H9 (cell line): ENCODE measurements at regions not wholly inside any gene's neighbourhood (a gene's known extent, or its start where the extent isn't known, plus 50 kb on each side); places are given as distances from the start of the nearest gene placed in this dataset.

ENCODE experiments used
- DNase-seq: peaks from one replicate; pipeline ENCODE4 v3.0.0-alpha.2; 2017
- H2AFZ ChIP-seq: one replicate; pipeline ENCODE4 v1.6.1; 2013; ENCODE audit warnings: mild to moderate bottlenecking, low read length, control low read depth, moderate library complexity
- H2AK5ac ChIP-seq: 2 replicates; pipeline ENCODE4 v1.6.1; 2013; ENCODE audit warnings: low read length, control low read depth, mixed read lengths; ENCODE audit not compliant: insufficient read length
- H2BK120ac ChIP-seq: one replicate; pipeline ENCODE4 v1.6.1; 2013; ENCODE audit warnings: low read depth, mild to moderate bottlenecking, low read length, control low read depth, inconsistent platforms; ENCODE audit not compliant: poor library complexity, severe bottlenecking
- H2BK12ac ChIP-seq: 2 replicates; pipeline ENCODE4 v1.6.1; 2013; ENCODE audit warnings: low read length, control low read depth, mixed read lengths, low read depth; ENCODE audit not compliant: insufficient read length
- H2BK15ac ChIP-seq: 2 replicates; pipeline ENCODE4 v1.6.1; 2013; ENCODE audit warnings: low read depth, low read length, control low read depth
- H2BK20ac ChIP-seq: one replicate; pipeline ENCODE4 v1.6.1; 2013; ENCODE audit warnings: low read depth, mild to moderate bottlenecking, low read length, control low read depth, inconsistent platforms; ENCODE audit not compliant: poor library complexity, severe bottlenecking
- H2BK5ac ChIP-seq: 2 replicates; pipeline ENCODE4 v1.6.1; 2013; ENCODE audit warnings: low read length, control low read depth, mixed read lengths; ENCODE audit not compliant: insufficient read length
- H3K14ac ChIP-seq: 2 replicates; pipeline ENCODE4 v1.6.1; 2013; ENCODE audit warnings: low read length, control low read depth; ENCODE audit not compliant: insufficient read depth
- H3K18ac ChIP-seq: 2 replicates; pipeline ENCODE4 v1.6.1; 2013; ENCODE audit warnings: low read depth, mild to moderate bottlenecking, mixed read lengths, low read length, control low read depth; ENCODE audit not compliant: insufficient read length
- H3K23ac ChIP-seq: 2 replicates; pipeline ENCODE4 v1.6.1; 2013; ENCODE audit warnings: low read length, control low read depth, mixed read lengths, low read depth; ENCODE audit not compliant: insufficient read length
- H3K23me2 ChIP-seq: 2 replicates; pipeline ENCODE4 v1.6.1; 2013; ENCODE audit warnings: low read depth, mild to moderate bottlenecking, mixed read lengths, low read length, control low read depth; ENCODE audit not compliant: insufficient read length, poor library complexity, severe bottlenecking
- H3K27ac ChIP-seq: 2 replicates; pipeline ENCODE4 v1.5.1; 2013; ENCODE audit warnings: low read length, control low read depth, mixed read lengths, low read depth; ENCODE audit not compliant: insufficient read length
- H3K27me3 ChIP-seq: 2 replicates; pipeline ENCODE4 v1.6.1; 2013; ENCODE audit warnings: low read length, control low read depth, inconsistent platforms; ENCODE audit not compliant: insufficient read depth
- H3K4ac ChIP-seq: 2 replicates; pipeline ENCODE4 v1.6.1; 2013; ENCODE audit warnings: low read depth, mild to moderate bottlenecking, control low read depth, inconsistent platforms, low read length, moderate library complexity
- H3K4me1 ChIP-seq: 2 replicates; pipeline ENCODE4 v1.6.1; 2013; ENCODE audit warnings: low read length, control low read depth, inconsistent platforms; ENCODE audit not compliant: insufficient read depth
- H3K4me2 ChIP-seq: 2 replicates; pipeline ENCODE4 v1.6.1; 2013; ENCODE audit warnings: low read length, control low read depth, mixed read lengths; ENCODE audit not compliant: insufficient read length, insufficient read depth
- H3K56ac ChIP-seq: 2 replicates; pipeline ENCODE4 v1.6.1; 2013; ENCODE audit warnings: low read depth, mild to moderate bottlenecking, mixed read lengths, low read length, control low read depth; ENCODE audit not compliant: insufficient read length
- H3K79me1 ChIP-seq: 2 replicates; pipeline ENCODE4 v1.6.1; 2013; ENCODE audit warnings: low read depth, mild to moderate bottlenecking, moderate library complexity, low read length, control low read depth, inconsistent platforms; ENCODE audit not compliant: insufficient read depth, poor library complexity, severe bottlenecking
- H3K79me2 ChIP-seq: 2 replicates; pipeline ENCODE4 v1.6.1; 2013; ENCODE audit warnings: low read length, control low read depth, inconsistent platforms; ENCODE audit not compliant: insufficient read depth
- H3K9ac ChIP-seq: 2 replicates; pipeline ENCODE4 v1.6.1; 2013; ENCODE audit warnings: low read length, control low read depth, mixed read lengths; ENCODE audit not compliant: insufficient read length; ENCODE audit errors: extremely low read depth
- H3K9me3 ChIP-seq: one replicate; pipeline ENCODE4 v1.6.1; 2013; ENCODE audit warnings: low read depth, low read length, inconsistent platforms; ENCODE audit not compliant: control insufficient read depth
- H3T11ph ChIP-seq: one replicate; pipeline ENCODE4 v1.6.1; 2013; ENCODE audit warnings: mild to moderate bottlenecking, low read length, control low read depth, inconsistent platforms
- H4K20me1 ChIP-seq: one replicate; pipeline ENCODE4 v1.6.1; 2013; ENCODE audit not compliant: control insufficient read depth, insufficient read length, insufficient read depth
- H4K5ac ChIP-seq: 2 replicates; pipeline ENCODE4 v1.6.1; 2013; ENCODE audit warnings: low read depth, mild to moderate bottlenecking, mixed read lengths, low read length, control low read depth; ENCODE audit not compliant: insufficient read length
- H4K8ac ChIP-seq: replicated peaks from 2 replicates; pipeline ENCODE4 v1.6.1; 2013; ENCODE audit warnings: low read length, control low read depth, mixed read lengths, low read depth; ENCODE audit not compliant: insufficient read length
- H4K91ac ChIP-seq: 2 replicates; pipeline ENCODE4 v1.6.1; 2013; ENCODE audit warnings: low read depth, mild to moderate bottlenecking, moderate library complexity, mixed read lengths, low read length, control low read depth; ENCODE audit not compliant: insufficient read length
- H3K27ac Mint-ChIP-seq, 3 experiments: 2 replicates in 2 of 3; 3 replicates in 1 of 3; pipeline ENCODE4 v1.8.0; 2020 to 2021; ENCODE audit warnings: mixed read lengths in 3 of 3, mild to moderate bottlenecking in 1 of 3, moderate library complexity in 1 of 3
- H3K27me3 Mint-ChIP-seq: 2 replicates; pipeline ENCODE4 v1.8.0; 2021; ENCODE audit warnings: low read depth, mild to moderate bottlenecking, moderate library complexity, mixed read lengths
- H3K36me3 Mint-ChIP-seq, 3 experiments: 2 replicates in 2 of 3; 3 replicates in 1 of 3; pipeline ENCODE4 v1.8.0; 2020 to 2021; ENCODE audit warnings: low read depth in 3 of 3, mixed read lengths in 3 of 3; ENCODE audit not compliant: insufficient read depth in 1 of 3
- H3K4me1 Mint-ChIP-seq, 2 experiments: 2 replicates each; pipeline ENCODE4 v1.8.0; 2020; ENCODE audit warnings: mixed read lengths in 2 of 2
- H3K4me3 Mint-ChIP-seq, 2 experiments: 2 replicates in 1 of 2; 3 replicates in 1 of 2; pipeline ENCODE4 v1.8.0; 2020 to 2021; ENCODE audit warnings: mild to moderate bottlenecking in 2 of 2, mixed read lengths in 2 of 2, moderate library complexity in 1 of 2
- H3K9me3 Mint-ChIP-seq, 2 experiments: 2 replicates in 1 of 2; 3 replicates in 1 of 2; pipeline ENCODE4 v1.8.0; 2020; ENCODE audit warnings: mild to moderate bottlenecking in 2 of 2, mixed read lengths in 2 of 2, moderate library complexity in 1 of 2
- WGBS: extraction: QIAGEN DNeasy Blood & Tissue Kit; methylation state at CpG from one replicate; pipeline ENCODE4 v1.1.7; 2013; ENCODE audit warnings: missing lambda C conversion rate, low lambda C conversion rate, mixed read lengths; ENCODE audit not compliant: insufficient read length; ENCODE audit errors: extremely low coverage; 5-methylcytosine and 5-hydroxymethylcytosine counted together
- TF ChIP-seq, protein P1 (sequence below): fragments of 200-600 bp; sonication (generic); conservative IDR thresholded peaks from 3 replicates; pipeline ENCODE4 v1.8.0; 2021; ENCODE audit warnings: antibody characterized with exemption, mild to moderate bottlenecking

DNA sequence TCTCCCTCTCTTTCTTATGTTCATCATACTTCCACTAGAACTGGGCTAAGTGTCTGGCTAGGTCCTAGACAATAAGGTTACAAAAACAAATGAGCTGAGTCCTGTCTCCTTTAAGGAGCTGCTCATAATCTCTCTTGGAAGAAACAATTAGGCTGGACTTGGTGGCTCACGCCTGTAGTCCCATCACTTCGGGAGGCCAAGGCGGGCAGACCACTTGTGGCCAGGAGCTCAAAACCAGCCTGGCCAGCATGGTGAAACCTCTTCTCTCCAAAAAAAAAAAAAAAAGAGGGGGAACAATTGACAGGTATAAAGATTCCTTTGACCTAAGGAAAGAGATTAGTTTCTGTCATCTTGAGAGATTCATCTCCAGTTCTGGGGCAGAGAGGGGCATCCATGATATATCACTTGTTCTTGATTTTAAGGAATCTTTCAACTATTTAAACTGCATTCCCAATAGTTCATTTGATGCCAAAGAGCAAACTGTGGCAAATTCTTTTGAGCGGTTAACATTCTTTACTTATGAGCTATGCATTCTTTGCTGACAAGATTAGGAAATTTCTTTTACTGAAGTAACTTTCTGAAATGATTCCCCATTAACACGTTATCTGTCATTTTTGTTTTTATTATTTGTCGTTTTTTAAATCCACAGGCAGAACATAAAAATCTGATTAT lies 125.5 kb downstream of the C11orf87 start:
- H3K79me2 ChIP-seq, result no peaks in the 10 kb centered on the region
- Mint-ChIP-seq H3K27me3 (no peaks in the 10 kb centered on the region), H3K4me3 (no peak overlapping the region), H3K9me3 (peaks cover 0 to 2% of the 10 kb centered on the region in 2 experiments; a peak in 1 of 5 replicates), H3K4me1 (no peaks in the 10 kb centered on the region), H3K27ac (no peak overlapping the region), H3K36me3 (no peaks in the 10 kb centered on the region)
- no peak overlapping the region for H4K5ac ChIP-seq
- H4K91ac ChIP-seq, result no peak overlapping the region
- no CpG with 5 or more reads among the region's 6 CpGs for WGBS
- no peaks in the 10 kb centered on the region for H4K20me1 ChIP-seq
- no peaks in the 10 kb centered on the region for H3K79me1 ChIP-seq
- H3K27ac ChIP-seq, result no peak overlapping the region
- H3K4me1 ChIP-seq, result no peaks in the 10 kb centered on the region
- H2AFZ ChIP-seq, result no peak overlapping the region
- H3K27me3 ChIP-seq, result no peaks in the 10 kb centered on the region
- H4K8ac ChIP-seq, result no peak overlapping the region
- H2BK15ac ChIP-seq, result no peak overlapping the region
- no peak for DNase-seq
- H3K4me2 ChIP-seq, result no peak overlapping the region
- H2BK12ac ChIP-seq, result no peak overlapping the region
- no peak overlapping the region for H3K18ac ChIP-seq
- H2BK20ac ChIP-seq, result no peak overlapping the region
- no peak overlapping the region for H3K4ac ChIP-seq
- no peak overlapping the region for H3T11ph ChIP-seq
- H3K23ac ChIP-seq, result no peak overlapping the region
- H3K9me3 ChIP-seq, result no peaks in the 10 kb centered on the region
- TF ChIP-seq, protein P1, sequence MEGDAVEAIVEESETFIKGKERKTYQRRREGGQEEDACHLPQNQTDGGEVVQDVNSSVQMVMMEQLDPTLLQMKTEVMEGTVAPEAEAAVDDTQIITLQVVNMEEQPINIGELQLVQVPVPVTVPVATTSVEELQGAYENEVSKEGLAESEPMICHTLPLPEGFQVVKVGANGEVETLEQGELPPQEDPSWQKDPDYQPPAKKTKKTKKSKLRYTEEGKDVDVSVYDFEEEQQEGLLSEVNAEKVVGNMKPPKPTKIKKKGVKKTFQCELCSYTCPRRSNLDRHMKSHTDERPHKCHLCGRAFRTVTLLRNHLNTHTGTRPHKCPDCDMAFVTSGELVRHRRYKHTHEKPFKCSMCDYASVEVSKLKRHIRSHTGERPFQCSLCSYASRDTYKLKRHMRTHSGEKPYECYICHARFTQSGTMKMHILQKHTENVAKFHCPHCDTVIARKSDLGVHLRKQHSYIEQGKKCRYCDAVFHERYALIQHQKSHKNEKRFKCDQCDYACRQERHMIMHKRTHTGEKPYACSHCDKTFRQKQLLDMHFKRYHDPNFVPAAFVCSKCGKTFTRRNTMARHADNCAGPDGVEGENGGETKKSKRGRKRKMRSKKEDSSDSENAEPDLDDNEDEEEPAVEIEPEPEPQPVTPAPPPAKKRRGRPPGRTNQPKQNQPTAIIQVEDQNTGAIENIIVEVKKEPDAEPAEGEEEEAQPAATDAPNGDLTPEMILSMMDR, result no peak
- H3K9ac ChIP-seq, result no peak overlapping the region
- no peak overlapping the region for H3K14ac ChIP-seq
- H3K56ac ChIP-seq, result no peak overlapping the region
- no peak overlapping the region for H2BK120ac ChIP-seq
- no peak overlapping the region for H2AK5ac ChIP-seq
- H3K23me2 ChIP-seq, result no peaks in the 10 kb centered on the region
- no peak overlapping the region for H2BK5ac ChIP-seq
